GM21515 (cell line): ENCODE measurements at regions not wholly inside any gene's neighbourhood (a gene's known extent, or its start where the extent isn't known, plus 50 kb on each side); places are given as distances from the start of the nearest gene placed in this dataset.

ENCODE experiments used
- ATAC-seq: cut with Tn5 transposase; IDR thresholded peaks from one replicate; pipeline ENCODE4 v1.9.1; 2021; ENCODE audit not compliant: unreplicated experiment

- ATAC-seq, result no peak
Observed at GRCh38 chrX:10021461-10022272, 54.5 kb downstream of the CLDN34 start.

GRCh38 chrX:10022273-10022541 is 55.0 kb downstream of the CLDN34 start:
- no peak for ATAC-seq

- no peak for ATAC-seq
Observed at GRCh38 chrX:10022580-10023245, 55.6 kb downstream of the CLDN34 start.

- no peak for ATAC-seq
Observed at GRCh38 chrX:10023821-10024220, 56.7 kb downstream of the CLDN34 start.

- no peak for ATAC-seq
Observed at GRCh38 chrX:10025742-10026493, 58.8 kb downstream of the CLDN34 start.

- no peak for ATAC-seq
Observed at GRCh38 chrX:10028283-10029104, 61.3 kb downstream of the CLDN34 start.

- no peak for ATAC-seq
Observed at GRCh38 chrX:10030570-10030969, 63.4 kb downstream of the CLDN34 start.

GRCh38 chrX:10031746-10032145 is 64.6 kb downstream of the CLDN34 start:
- no peak for ATAC-seq

GRCh38 chrX:10032147-10032546 is 65.0 kb downstream of the CLDN34 start:
- no peak for ATAC-seq

- no peak for ATAC-seq
Observed at GRCh38 chrX:10033375-10034007, 66.3 kb downstream of the CLDN34 start.

- ATAC-seq, result no peak
Observed at GRCh38 chrX:10034740-10035260, 67.6 kb downstream of the CLDN34 start.

- ATAC-seq, result no peak
Observed at GRCh38 chrX:10038585-10038984, 71.4 kb downstream of the CLDN34 start.

GRCh38 chrX:10039821-10040793 is 72.9 kb downstream of the CLDN34 start:
- no peak for ATAC-seq

GRCh38 chrX:10040961-10041360 is 73.8 kb downstream of the CLDN34 start:
- ATAC-seq, result no peak

GRCh38 chrX:10041383-10041782 is 74.2 kb downstream of the CLDN34 start:
- ATAC-seq, result no peak

- ATAC-seq, result no peak
Observed at GRCh38 chrX:10042055-10042454, 74.9 kb downstream of the CLDN34 start.

- no peak for ATAC-seq
Observed at GRCh38 chrX:10043386-10043785, 76.2 kb downstream of the CLDN34 start.

GRCh38 chrX:10044021-10044420 is 76.9 kb downstream of the CLDN34 start:
- ATAC-seq, result no peak

- no peak for ATAC-seq
Observed at GRCh38 chrX:10045327-10046000, 78.3 kb downstream of the CLDN34 start.
